Endometrium (tissue), 2 donors: ENCODE measurements at regions not wholly inside any gene's neighbourhood (a gene's known extent, or its start where the extent isn't known, plus 50 kb on each side); places are given as distances from the start of the nearest gene placed in this dataset.
"Not testable (repeated sequence)": the region's sequence is repeated elsewhere in the genome, so short reads cannot be mapped to it uniquely, and the experiment has no call there.

Source experiments
- FAIRE-seq: peaks from 2 replicates; lab custom pipeline; 2012; peaks lifted over from hg19 to GRCh38; lab: Jason Lieb, UNC
- donor health status: control.
- donor health status: control.

DNA sequence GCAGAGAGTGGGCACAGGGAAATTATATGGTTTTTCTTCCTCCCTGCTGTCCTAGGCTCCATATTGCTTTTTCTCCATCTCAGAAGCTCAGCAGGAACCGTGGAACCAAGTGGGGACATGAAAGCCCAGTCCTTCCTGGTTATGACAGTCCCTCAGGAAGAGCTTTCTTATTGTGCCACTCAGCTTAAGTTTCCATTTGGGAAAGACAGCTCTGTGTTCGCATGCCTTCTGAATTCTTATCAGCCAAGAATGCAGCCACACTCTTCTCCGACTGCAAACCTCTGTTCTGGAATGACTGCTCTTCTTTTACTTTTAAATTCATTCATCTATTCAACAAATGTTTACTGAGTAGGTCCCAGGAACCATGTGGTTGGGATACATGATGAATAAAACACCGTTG is 58.0 kb upstream of the PPARGC1A start:
- no peak for FAIRE-seq

DNA sequence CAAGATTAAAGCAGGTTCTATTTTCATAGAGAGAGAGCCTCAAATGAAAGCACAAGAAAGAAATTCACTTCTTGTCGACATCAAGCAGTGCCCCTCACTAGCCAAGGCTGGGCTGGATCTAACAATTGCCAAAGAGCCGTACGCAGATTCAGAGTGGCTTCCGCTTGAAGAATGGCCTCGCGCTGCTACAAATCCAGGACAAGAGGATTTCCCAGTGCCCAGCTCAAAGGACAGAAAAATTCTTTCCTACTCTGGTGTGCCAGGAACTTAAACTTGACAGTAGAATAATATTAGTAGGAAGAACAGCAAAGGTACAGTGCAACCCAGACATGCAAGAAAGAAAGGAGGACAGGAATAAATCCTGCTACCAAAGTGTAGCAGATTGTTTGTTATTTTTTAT is 56.5 kb upstream of the PPARGC1A start:
- FAIRE-seq, result no peak

DNA sequence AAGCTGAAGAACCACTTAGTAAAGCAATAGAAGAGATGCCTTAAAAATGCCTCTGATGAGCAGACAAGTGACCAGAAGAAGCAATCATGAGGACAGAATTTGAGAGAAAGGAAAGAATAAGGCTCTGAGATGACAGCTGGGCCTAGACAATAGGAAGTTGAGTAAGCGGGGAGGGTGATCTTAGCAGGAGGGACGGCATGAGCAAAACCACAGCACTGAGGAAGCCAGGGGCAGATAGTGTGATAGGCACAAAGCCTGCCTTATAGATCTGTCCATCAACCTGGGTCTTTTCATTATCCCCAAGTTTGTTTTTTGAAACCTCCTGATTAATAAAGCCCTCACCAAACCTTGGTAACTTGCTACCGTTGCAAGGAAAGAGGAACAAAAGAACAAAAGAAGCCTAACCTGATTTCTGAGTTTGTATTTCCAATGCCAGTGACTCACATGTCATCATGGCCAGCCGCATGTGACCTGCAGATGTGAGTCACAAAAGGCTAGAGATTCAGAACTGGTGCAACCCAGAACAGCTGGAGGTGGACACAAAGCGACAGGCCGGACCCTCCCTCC is 55.7 kb upstream of the PPARGC1A start:
- no peak for FAIRE-seq

DNA sequence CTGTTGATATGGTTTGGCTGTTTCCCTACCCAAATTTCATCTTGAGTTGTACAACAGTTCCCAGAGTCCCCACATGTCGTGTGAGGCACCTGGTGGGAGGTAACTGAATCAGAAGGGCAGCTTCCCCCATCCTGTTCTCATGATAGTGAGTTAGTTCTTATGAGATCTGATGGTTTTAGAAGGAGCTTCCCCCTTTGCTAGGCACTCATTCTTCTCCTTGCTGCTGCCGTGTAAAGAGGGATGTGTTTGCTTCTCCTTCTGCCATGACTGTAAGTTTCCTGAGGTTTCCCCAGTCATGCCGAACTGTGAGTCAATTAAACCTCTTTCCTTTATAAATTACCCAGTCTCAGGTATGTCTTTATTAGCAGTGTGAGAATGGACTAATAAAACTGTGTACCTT is 54.7 kb upstream of the PPARGC1A start:
- FAIRE-seq, result not testable (repeated sequence)

DNA sequence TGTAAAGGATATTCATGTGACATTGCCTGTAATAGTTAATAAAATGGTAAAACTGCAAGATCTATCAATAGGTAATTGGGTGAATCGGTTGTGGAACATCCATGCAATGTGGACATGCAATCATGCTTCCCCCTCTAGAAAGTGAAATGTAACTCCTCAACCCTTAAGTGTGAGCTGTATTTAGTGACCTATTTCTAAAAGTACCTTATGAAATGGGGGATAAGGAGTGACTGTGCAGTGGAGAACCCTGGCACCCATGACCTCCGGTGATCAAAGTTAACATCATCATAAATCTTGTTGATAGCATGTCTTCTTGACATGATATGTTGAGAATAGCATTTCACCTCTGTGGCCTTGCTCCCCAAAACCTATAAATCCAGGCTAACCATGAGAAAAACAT is 53.6 kb upstream of the PPARGC1A start:
- FAIRE-seq, result no peak

DNA sequence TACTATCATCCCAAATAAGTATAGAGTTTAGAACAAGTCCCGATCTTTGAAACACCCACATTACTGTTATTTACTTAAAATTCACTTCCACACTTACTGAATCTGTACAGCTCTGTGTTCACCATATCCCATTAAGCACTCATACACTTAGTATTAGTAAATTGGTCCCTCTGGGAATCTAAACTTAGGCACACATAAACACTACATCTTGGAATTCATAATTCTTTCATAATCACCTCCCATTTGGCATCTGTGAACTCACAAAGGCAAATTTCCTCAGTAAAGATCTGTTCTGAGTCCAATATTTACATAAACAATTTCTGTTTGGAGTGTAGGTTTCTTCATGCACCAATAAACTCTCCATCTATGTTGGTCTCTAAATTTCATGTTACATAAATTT is 52.6 kb upstream of the PPARGC1A start:
- FAIRE-seq, result no peak
